ENCODE measurements at regions not wholly inside any gene's neighbourhood (a gene's known extent, or its start where the extent isn't known, plus 50 kb on each side); places are given as distances from the start of the nearest gene placed in this dataset.
A peak's percentile ranks its signal among the peaks of the same experiment; 100 is the strongest.

GRCh38 chr14:101233021-101233366 is 328.3 kb upstream of the DIO3 start:
- Histone ChIP-seq H3K27me3 (ENCODE audit: insufficient read depth, low read length) (peaks cover 2% of the 10 kb centered on the region), H3K36me3 (ENCODE audit: insufficient read depth, low read length) (no peaks in the 10 kb centered on the region)

GRCh38 chr14:101233391-101233790 is 327.9 kb upstream of the DIO3 start:
- Histone ChIP-seq H3K4me3 (ENCODE audit: insufficient read depth, low read length) (no peak overlapping the region), H2AFZ (ENCODE audit: low read length) (no peak overlapping the region), H3K27me3 (ENCODE audit: insufficient read depth, low read length) (peaks cover 5% of the 10 kb centered on the region), H3K4me2 (ENCODE audit: insufficient read depth, low read length) (no peak overlapping the region), H3K4me1 (ENCODE audit: insufficient read depth, low read length) (no peaks in the 10 kb centered on the region), H3K27ac (ENCODE audit: low read depth, low read length) (no peak overlapping the region), H3K9me3 (ENCODE audit: low read depth, low read length) (no peaks in the 10 kb centered on the region), H3K79me2 (ENCODE audit: insufficient read depth, low read length) (no peaks in the 10 kb centered on the region), H3K36me3 (ENCODE audit: insufficient read depth, low read length) (no peaks in the 10 kb centered on the region), H4K20me1 (ENCODE audit: insufficient read depth, low read length) (no peaks in the 10 kb centered on the region)
- peak; percentile 45 for DNase-seq (ENCODE audit: insufficient read length, low spot score, missing footprints)
- TF ChIP-seq CTCF (IDR thresholded peaks at IDR 0.05; ENCODE audit: extremely low read depth, low read depth, low read length): no peak

More at GRCh38 chr14:101233021-101233366, 328.3 kb upstream of the DIO3 start:
- Histone ChIP-seq H3K79me2 (ENCODE audit: insufficient read depth, low read length) (no peaks in the 10 kb centered on the region), H4K20me1 (ENCODE audit: insufficient read depth, low read length) (no peaks in the 10 kb centered on the region), H3K4me2 (ENCODE audit: insufficient read depth, low read length) (no peak overlapping the region), H2AFZ (ENCODE audit: low read length) (no peak overlapping the region), H3K9me3 (ENCODE audit: low read depth, low read length) (no peaks in the 10 kb centered on the region), H3K27ac (ENCODE audit: low read depth, low read length) (no peak overlapping the region), H3K4me3 (ENCODE audit: insufficient read depth, low read length) (no peak overlapping the region), H3K4me1 (ENCODE audit: insufficient read depth, low read length) (no peaks in the 10 kb centered on the region)
- no peak for TF ChIP-seq CTCF (IDR thresholded peaks at IDR 0.05; ENCODE audit: extremely low read depth, low read depth, low read length)
- DNase-seq (ENCODE audit: insufficient read length, low spot score, missing footprints): no peak

GRCh38 chr14:101233808-101234207 is 327.5 kb upstream of the DIO3 start:
- Histone ChIP-seq H4K20me1 (ENCODE audit: insufficient read depth, low read length) (no peaks in the 10 kb centered on the region), H3K36me3 (ENCODE audit: insufficient read depth, low read length) (no peaks in the 10 kb centered on the region), H3K79me2 (ENCODE audit: insufficient read depth, low read length) (no peaks in the 10 kb centered on the region), H3K9me3 (ENCODE audit: low read depth, low read length) (no peaks in the 10 kb centered on the region), H3K4me3 (ENCODE audit: insufficient read depth, low read length) (no peak overlapping the region), H3K27me3 (ENCODE audit: insufficient read depth, low read length) (peaks cover 8% of the 10 kb centered on the region), H3K4me1 (ENCODE audit: insufficient read depth, low read length) (no peaks in the 10 kb centered on the region), H3K4me2 (ENCODE audit: insufficient read depth, low read length) (no peak overlapping the region), H3K27ac (ENCODE audit: low read depth, low read length) (no peak overlapping the region), H2AFZ (ENCODE audit: low read length) (no peak overlapping the region)
- no peak for TF ChIP-seq CTCF (IDR thresholded peaks at IDR 0.05; ENCODE audit: extremely low read depth, low read depth, low read length)
- DNase-seq (ENCODE audit: insufficient read length, low spot score, missing footprints): peak; percentile 78

GRCh38 chr14:101234244-101234937 is 326.9 kb upstream of the DIO3 start:
- H3K79me2 ChIP-seq (ENCODE audit: insufficient read depth, low read length): no peaks in the 10 kb centered on the region
- H3K4me3 ChIP-seq (ENCODE audit: insufficient read depth, low read length): no peak overlapping the region
- peak; percentile 46 for DNase-seq (ENCODE audit: insufficient read length, low spot score, missing footprints)
- no peak for TF ChIP-seq CTCF (IDR thresholded peaks at IDR 0.05; ENCODE audit: extremely low read depth, low read depth, low read length)
- no peak overlapping the region for H3K4me2 ChIP-seq (ENCODE audit: insufficient read depth, low read length)
- H3K27ac ChIP-seq (ENCODE audit: low read depth, low read length): no peak overlapping the region
- H3K9me3 ChIP-seq (ENCODE audit: low read depth, low read length): no peaks in the 10 kb centered on the region
- H2AFZ ChIP-seq (ENCODE audit: low read length): no peak overlapping the region
- peaks cover 8% of the 10 kb centered on the region for H3K27me3 ChIP-seq (ENCODE audit: insufficient read depth, low read length)
- no peaks in the 10 kb centered on the region for H3K4me1 ChIP-seq (ENCODE audit: insufficient read depth, low read length)
- H3K36me3 ChIP-seq (ENCODE audit: insufficient read depth, low read length): no peaks in the 10 kb centered on the region
- H4K20me1 ChIP-seq (ENCODE audit: insufficient read depth, low read length): no peaks in the 10 kb centered on the region
